ENCODE measurements at regions not wholly inside any gene's neighbourhood (a gene's known extent, or its start where the extent isn't known, plus 50 kb on each side); places are given as distances from the start of the nearest gene placed in this dataset.

- H3K9me3 Mint-ChIP-seq: no peaks in the 10 kb centered on the region
- H3K4me3 Mint-ChIP-seq: no peak overlapping the region
- H3K27ac Mint-ChIP-seq: no peak overlapping the region
- DNase-seq: no peak
- H3K36me3 Mint-ChIP-seq (ENCODE audit: low read depth): no peaks in the 10 kb centered on the region
- peaks cover 7% of the 10 kb centered on the region for H3K27me3 Mint-ChIP-seq
- peaks cover 35% of the 10 kb centered on the region for H3K4me1 Mint-ChIP-seq
- no peak for ATAC-seq
Measured at GRCh38 chr2:9764153-9764778, 79.0 kb upstream of the TAF1B start.

DNA sequence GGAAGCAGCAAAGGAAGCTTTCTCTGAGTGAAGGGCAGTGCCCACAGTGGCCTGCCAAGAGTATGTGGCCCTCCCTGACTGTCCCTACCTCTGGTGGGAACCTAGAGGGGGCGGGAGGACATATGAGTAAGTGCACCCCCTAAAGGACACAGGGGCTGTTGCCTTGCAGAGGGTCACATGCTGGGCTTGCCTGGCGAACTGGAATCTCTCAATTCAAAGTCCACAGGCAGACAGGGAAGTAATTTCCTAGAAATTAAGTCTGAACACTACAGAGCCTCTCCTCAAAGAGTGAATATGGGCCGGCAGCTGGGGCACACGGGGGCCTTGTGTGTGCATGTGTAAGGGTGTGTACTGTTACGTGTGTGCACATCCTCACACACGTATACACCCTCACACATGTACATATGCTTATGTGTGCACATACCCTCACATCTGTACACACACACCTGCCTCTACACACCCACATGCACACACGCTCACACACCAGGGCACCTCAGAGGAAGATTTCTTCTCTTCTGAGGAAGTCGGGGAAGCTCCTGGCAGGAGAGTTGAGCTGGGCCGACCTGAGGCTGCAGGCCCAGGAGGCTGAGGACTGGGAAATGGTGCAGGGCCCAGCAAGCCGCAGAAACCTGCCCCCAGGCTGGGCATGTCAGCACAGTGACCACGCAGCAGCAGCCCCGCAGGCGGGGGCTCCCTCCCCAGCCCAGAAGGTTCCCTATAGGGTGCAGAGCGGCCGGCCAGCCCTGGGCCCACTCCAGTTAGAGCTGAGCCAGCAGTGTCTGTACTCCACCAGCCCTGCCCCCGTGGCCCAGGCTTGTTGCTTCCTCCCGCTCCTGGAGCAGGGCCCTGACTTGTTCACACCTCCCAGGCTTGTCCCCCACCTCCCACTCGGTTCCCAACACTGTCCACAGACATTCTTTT is 77.4 kb upstream of the TAF1B start:
- Mint-ChIP-seq H3K36me3 (ENCODE audit: low read depth) (no peaks in the 10 kb centered on the region), H3K4me1 (peaks cover 35% of the 10 kb centered on the region), H3K4me3 (no peak overlapping the region), H3K27me3 (peaks cover 5% of the 10 kb centered on the region), H3K9me3 (no peaks in the 10 kb centered on the region), H3K27ac (no peak overlapping the region)
- DNase-seq: no peak
- no peak for ATAC-seq

DNA sequence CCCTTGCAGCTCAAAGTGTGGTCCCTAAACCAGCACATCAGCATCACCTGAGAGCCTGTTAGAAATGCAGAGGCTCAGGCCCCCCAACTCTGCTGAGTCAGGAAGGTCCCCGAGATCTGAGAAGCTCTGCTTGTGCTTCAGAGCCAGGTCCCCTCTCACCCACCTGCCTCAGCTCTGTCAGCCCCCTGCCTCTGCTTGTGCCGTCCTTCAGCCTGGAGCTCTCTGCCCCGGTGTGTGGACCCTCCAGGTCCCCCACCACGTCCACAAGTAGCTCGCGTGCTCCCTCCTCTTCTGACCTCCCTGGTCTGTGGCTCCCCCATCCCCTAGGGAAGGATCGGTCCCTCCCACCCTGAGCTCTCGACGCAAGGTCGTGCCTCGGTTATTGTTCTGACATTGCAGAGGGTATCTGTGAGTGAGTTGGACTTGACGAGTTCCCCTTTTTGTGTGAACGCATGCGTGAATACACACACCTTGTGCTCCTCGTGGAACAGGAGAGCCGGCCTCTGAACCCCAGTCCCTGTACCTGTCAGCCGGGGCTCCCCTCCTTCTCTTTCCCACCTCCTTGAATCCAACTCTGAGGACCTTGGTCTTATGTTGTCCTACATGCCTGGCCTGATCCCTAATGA is 75.5 kb upstream of the TAF1B start:
- Mint-ChIP-seq H3K4me1 (peaks cover 32% of the 10 kb centered on the region), H3K9me3 (no peaks in the 10 kb centered on the region), H3K4me3 (no peak overlapping the region), H3K27ac (no peak overlapping the region), H3K36me3 (ENCODE audit: low read depth) (no peaks in the 10 kb centered on the region), H3K27me3 (peaks cover 4% of the 10 kb centered on the region)
- no peak for DNase-seq
- ATAC-seq: no peak

DNA sequence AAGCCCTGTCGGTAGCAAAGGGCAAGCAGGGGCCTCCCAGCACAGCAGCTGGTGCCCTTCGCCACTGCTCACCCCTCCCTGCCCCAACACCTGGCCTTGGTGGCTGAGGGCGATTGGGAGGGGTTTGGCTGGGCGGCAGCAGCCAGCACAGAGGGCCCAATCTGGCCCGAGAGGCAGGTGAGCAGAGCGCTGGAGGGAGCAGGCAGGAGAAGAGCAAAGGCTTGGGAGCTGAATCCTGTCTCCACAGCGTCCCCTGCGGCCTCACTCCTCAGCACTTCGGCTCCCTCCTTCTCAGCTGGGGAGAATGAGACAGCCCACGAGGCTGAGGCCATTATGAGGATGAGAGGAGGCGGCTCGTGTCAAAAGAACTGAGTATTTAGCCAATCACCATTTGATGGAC is 74.9 kb upstream of the TAF1B start:
- Mint-ChIP-seq H3K4me3 (no peak overlapping the region), H3K4me1 (peaks cover 31% of the 10 kb centered on the region), H3K9me3 (no peaks in the 10 kb centered on the region), H3K36me3 (ENCODE audit: low read depth) (no peaks in the 10 kb centered on the region), H3K27me3 (peaks cover 4% of the 10 kb centered on the region), H3K27ac (no peak overlapping the region)
- DNase-seq (no peak), ATAC-seq (no peak)

GRCh38 chr2:9769171-9770005 is 73.9 kb upstream of the TAF1B start:
- ATAC-seq (peak; percentile 22), DNase-seq (peak; percentile 41)
- Mint-ChIP-seq H3K4me1 (peaks cover 23% of the 10 kb centered on the region), H3K9me3 (no peaks in the 10 kb centered on the region), H3K36me3 (ENCODE audit: low read depth) (no peaks in the 10 kb centered on the region), H3K27me3 (peaks cover 4% of the 10 kb centered on the region), H3K4me3 (no peak overlapping the region), H3K27ac (no peak overlapping the region)

- Mint-ChIP-seq H3K27me3 (peaks cover 4% of the 10 kb centered on the region), H3K4me1 (peaks cover 17% of the 10 kb centered on the region), H3K9me3 (no peaks in the 10 kb centered on the region), H3K27ac (no peak overlapping the region), H3K4me3 (no peak overlapping the region), H3K36me3 (ENCODE audit: low read depth) (no peaks in the 10 kb centered on the region)
- no peak for DNase-seq
- no peak for ATAC-seq
Measured at GRCh38 chr2:9770006-9770307, 73.3 kb upstream of the TAF1B start.

- H3K4me3 Mint-ChIP-seq: no peak overlapping the region
- no peak overlapping the region for H3K27ac Mint-ChIP-seq
- no peaks in the 10 kb centered on the region for H3K9me3 Mint-ChIP-seq
- DNase-seq (peak; percentile 42), ATAC-seq (no peak)
- peaks cover 4% of the 10 kb centered on the region for H3K27me3 Mint-ChIP-seq
- H3K36me3 Mint-ChIP-seq (ENCODE audit: low read depth): no peaks in the 10 kb centered on the region
- peaks cover 16% of the 10 kb centered on the region for H3K4me1 Mint-ChIP-seq
Measured at GRCh38 chr2:9770308-9771100, 72.8 kb upstream of the TAF1B start.

DNA sequence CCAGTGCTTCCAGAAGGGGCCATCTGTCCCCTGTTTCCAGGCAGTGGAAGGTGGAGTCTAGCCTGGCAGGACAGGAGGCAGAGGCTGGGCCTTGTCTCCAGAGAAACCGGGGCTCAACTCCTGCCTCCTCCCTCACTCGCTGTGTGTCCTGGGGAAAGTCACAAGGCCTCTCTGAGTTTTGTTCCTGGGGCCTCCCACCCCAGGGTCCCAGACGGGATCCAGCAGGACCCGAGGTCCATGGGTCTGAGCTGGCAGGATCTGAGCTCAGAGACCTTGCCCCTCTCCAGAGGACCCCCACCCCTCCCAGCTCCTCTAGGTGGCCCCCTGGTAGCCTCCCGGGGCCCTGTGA is 72.2 kb upstream of the TAF1B start:
- Mint-ChIP-seq H3K4me1 (peaks cover 16% of the 10 kb centered on the region), H3K27ac (no peak overlapping the region), H3K36me3 (ENCODE audit: low read depth) (no peaks in the 10 kb centered on the region), H3K9me3 (no peaks in the 10 kb centered on the region), H3K27me3 (peaks cover 4% of the 10 kb centered on the region), H3K4me3 (no peak overlapping the region)
- DNase-seq (no peak), ATAC-seq (no peak)

GRCh38 chr2:9771481-9772017 is 71.7 kb upstream of the TAF1B start:
- peaks cover 16% of the 10 kb centered on the region for H3K4me1 Mint-ChIP-seq
- peaks cover 4% of the 10 kb centered on the region for H3K27me3 Mint-ChIP-seq
- H3K27ac Mint-ChIP-seq: no peak overlapping the region
- no peaks in the 10 kb centered on the region for H3K36me3 Mint-ChIP-seq (ENCODE audit: low read depth)
- no peak for DNase-seq
- ATAC-seq: no peak
- H3K4me3 Mint-ChIP-seq: no peak overlapping the region
- no peaks in the 10 kb centered on the region for H3K9me3 Mint-ChIP-seq

DNA sequence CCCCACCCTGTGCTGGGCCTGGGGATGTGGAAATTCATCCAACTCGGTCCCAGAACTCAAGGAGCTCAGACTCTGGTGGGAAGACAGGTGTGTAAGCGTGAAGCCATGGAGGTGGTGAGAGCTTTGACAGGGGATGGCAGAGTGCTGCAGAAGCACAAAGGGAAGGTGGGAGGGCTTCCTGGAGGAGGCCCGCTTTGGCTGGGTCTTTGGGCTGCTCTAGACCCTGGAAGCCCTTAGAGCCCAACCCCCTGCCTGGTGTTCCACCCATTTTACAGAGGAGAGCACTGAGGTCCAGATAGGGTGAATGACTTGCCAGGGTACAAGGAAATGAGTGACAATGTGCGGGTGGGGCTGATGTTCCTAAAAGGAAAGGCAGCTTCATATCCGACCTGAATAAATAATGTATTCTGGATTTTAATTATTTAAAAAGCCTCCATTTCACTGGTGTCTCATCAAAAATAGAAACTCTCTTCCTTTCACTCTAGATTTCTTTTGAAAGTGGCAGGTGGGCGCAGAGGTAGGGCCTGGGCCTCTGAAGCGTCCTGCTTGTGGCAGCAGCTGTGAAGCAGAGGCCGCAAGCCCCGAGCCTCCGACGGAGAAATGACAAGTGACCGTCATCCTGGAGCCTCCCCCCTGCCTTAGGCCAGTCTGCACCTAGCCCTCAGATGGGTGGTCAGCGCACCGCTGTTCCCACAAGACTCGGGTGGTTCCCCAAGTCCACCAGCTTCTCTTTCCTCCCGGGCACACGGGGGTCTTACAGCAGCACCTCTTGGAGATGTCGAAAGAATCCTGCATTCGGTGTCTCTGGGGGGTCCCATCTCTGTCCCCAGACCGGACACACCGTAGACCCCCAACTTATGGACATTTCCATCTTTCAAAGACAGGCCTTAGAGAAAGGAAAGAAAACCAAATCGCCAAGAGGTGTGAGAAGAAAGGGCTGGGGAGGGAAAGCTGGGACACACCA is 71.0 kb upstream of the TAF1B start:
- no peak for DNase-seq
- H3K4me3 Mint-ChIP-seq: no peak overlapping the region
- peaks cover 14% of the 10 kb centered on the region for H3K4me1 Mint-ChIP-seq
- no peaks in the 10 kb centered on the region for H3K36me3 Mint-ChIP-seq (ENCODE audit: low read depth)
- no peak for ATAC-seq
- no peaks in the 10 kb centered on the region for H3K9me3 Mint-ChIP-seq
- peaks cover 4% of the 10 kb centered on the region for H3K27me3 Mint-ChIP-seq
- H3K27ac Mint-ChIP-seq: no peak overlapping the region

- Mint-ChIP-seq H3K27me3 (peaks cover 4% of the 10 kb centered on the region), H3K4me3 (no peak overlapping the region), H3K36me3 (ENCODE audit: low read depth) (no peaks in the 10 kb centered on the region), H3K27ac (no peak overlapping the region), H3K9me3 (no peaks in the 10 kb centered on the region), H3K4me1 (peaks cover 19% of the 10 kb centered on the region)
- no peak for ATAC-seq
- DNase-seq: no peak
Measured at GRCh38 chr2:9772999-9773902, 70.0 kb upstream of the TAF1B start.

DNA sequence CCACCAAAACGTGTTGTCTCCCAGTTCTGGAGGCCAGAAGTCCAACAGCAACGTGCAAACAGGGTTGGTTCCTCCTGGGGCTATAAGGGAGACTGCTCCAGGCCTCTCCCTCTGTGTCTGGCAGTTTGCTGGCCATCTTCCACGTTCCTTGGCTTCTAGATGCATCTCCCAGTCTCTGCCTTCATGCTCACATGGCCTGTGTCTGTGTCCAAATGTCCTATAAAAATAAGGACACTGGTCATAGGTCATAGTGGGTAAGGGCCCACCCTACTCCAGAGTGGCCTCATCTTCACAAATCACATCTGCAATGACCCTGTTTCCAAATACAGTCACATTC is 69.4 kb upstream of the TAF1B start:
- no peak overlapping the region for H3K4me3 Mint-ChIP-seq

More for the DNA sequence above, 69.4 kb upstream of the TAF1B start:
- H3K36me3 Mint-ChIP-seq (ENCODE audit: low read depth): no peaks in the 10 kb centered on the region
- peaks cover 4% of the 10 kb centered on the region for H3K27me3 Mint-ChIP-seq
- H3K9me3 Mint-ChIP-seq: no peaks in the 10 kb centered on the region
- DNase-seq (no peak), ATAC-seq (no peak)
- H3K27ac Mint-ChIP-seq: no peak overlapping the region
- peaks cover 25% of the 10 kb centered on the region for H3K4me1 Mint-ChIP-seq
